ENCODE measurements at regions not wholly inside any gene's neighbourhood (a gene's known extent, or its start where the extent isn't known, plus 50 kb on each side); places are given as distances from the start of the nearest gene placed in this dataset.
A peak's percentile ranks its signal among the peaks of the same experiment; 100 is the strongest.

GRCh38 chr2:8564475-8564874, 117.4 kb upstream of the ID2 start:
- no peak for DNase-seq (ENCODE audit: low read depth in 1 of 2, low spot score in 1 of 2)

DNA sequence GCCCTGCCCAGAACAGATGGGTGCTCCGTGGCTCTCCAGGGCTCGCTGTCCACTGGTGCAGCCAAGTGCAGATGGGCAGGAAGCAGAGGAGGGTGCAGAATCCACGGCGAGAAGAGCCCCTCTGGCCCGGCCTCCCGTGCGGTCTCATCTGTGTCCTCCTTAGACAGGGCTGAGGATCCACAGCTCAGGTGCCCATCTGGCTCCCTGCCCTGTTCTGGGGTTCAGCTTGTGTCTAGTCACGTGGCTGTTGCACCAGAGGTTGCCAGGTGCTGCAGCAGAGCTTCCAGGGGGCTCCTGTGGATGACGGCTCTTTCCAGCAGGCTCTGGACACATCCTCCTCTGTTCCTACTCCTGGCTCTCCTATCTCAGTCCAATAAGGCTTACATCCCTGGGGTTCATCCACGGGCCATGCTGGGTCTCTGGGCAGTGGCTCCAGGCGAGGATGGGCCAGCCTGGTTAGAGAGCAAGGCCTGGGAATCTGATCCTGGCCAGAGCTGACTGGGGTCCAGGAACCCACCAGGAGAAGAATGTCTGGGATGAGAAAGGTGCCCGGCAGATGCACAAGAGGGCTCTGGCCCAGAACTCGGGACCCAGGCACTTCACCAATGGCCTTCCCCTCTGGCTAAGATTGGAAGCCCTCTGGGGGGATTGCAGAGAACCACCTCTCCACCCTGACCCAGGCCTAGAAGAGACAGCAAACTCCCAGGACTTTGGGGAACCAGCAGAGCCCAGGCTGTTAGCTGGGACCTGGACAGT, 116.3 kb upstream of the ID2 start:
- DNase-seq (ENCODE audit: low read depth in 1 of 2, low spot score in 1 of 2) = no peak

DNA sequence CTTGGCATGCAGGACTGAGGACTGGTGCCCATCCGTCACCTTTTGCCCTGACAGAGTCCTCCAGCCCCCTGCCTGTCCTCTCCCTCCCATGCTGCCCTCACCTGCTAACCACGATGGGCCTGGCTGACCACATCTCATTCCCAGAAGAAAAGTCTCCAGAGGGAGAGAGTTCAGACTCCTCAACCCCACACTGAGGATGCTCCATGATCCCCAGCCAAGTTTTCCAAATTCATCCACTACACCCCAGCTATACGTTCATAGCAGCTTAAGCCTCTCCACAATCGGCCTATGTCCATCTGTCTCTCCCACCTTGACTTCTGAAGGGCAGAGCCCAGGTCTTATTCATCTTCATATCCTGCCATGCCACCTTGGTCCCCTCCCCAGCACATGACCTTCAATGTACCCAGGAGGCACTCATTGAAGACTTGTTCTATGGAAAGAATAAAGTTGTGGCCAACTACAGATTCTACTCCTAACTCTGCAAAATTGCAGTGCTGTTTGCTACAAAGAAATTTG, 115.6 kb upstream of the ID2 start:
- DNase-seq (ENCODE audit: low read depth in 1 of 2, low spot score in 1 of 2) = no peak

GRCh38 chr2:8566774-8567468, 114.9 kb upstream of the ID2 start:
- no peak for DNase-seq (ENCODE audit: low read depth in 1 of 2, low spot score in 1 of 2)

GRCh38 chr2:8567469-8568260, 114.2 kb upstream of the ID2 start:
- no peak for DNase-seq (ENCODE audit: low read depth in 1 of 2, low spot score in 1 of 2)

DNA sequence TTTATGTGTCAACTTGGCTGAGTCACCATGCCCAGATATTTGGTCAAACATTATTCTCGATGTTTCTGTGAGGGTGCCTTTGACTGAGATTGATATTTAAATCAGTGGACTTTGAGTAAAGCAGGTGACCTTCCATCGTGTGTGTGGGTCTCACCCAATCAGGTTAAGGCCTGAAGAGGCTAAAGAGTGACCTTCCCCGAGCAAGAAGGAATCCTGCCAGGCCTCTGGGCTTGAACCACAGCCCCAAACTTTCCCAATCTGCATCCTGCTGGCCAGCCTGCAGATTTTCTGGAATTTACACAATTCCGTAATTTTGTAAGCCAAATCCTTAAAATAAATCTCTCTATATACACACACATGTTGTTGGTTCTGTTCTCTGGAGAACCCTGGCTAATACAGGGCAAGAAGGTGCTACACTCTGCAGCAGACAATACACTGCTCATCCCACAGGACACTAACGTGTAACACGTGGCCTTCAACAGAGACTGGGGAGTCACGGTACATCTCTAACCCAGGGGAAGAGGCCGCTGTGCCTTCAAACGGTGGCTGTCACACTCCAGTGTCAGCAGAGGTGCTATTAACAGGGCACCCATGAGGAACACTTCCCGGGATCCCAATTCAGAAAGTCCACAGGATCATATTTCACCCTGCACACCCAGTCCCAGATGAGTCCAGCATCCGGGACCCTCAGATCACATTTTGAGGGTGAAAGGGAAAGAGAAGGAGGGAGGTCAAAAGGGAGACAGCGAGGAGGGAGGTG, 113.1 kb upstream of the ID2 start:
- DNase-seq (ENCODE audit: low read depth in 1 of 2, low spot score in 1 of 2) = no peak

- no peak for DNase-seq (ENCODE audit: low read depth in 1 of 2, low spot score in 1 of 2)
Observed at GRCh38 chr2:8569332-8569930, 112.4 kb upstream of the ID2 start.

DNA sequence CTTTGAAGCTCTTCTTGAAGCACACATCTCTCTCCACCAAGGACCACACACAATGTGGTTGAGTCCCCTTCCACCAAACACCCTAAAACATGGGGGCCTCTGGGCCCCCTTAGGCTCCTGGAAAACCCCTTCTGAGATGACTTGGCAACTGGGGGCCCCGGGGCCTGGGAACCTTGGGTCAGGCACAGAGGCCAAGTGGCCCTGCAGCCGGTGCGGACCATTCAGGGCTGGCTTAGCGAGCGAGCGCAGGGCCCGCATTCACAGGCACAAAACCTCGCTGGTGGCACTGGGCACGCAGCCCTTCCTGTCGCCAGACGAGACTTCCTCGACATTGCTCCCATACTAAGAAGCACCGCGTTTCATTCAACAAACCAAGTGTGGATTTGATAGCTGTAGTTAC, 111.2 kb upstream of the ID2 start:
- no peak for DNase-seq (ENCODE audit: low read depth in 1 of 2, low spot score in 1 of 2)

GRCh38 chr2:8571301-8571791, 110.5 kb upstream of the ID2 start:
- DNase-seq (ENCODE audit: low read depth in 1 of 2, low spot score in 1 of 2) = no peak

DNA sequence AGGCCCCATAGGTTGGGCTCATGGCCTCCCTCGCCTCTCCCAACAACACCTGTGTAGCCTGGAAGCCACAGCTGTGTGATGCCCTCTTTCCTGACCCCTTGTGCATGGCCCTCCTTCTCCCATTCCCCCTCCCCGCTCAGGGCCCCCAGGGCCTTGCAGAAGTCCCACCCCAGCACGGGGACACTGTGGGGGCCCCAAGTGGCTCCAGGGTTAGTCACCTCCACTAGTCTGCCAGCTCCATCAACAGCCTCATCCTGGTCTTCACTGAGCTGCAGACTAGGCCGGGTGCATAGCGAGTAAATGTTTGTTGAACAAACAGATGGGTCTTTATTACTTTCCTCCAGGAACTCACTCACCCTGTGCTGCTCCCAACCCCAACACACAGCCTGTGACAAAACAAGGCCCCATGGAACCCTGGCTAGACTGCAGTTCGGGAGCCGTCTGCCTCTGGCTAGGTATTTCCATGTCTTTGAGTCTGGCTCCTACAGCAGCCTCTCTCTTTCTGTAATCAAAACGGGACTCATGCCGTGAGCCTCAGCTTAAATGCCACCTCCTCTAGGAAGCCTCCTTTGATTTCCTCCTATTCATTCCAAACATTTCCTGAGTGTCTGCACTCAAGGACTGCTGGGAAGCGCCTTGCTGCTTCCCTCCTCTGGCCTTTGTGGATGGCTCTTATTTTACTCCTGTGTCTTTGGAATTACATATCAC, 109.9 kb upstream of the ID2 start:
- no peak for DNase-seq (ENCODE audit: low read depth in 1 of 2, low spot score in 1 of 2)

- DNase-seq (ENCODE audit: low read depth in 1 of 2, low spot score in 1 of 2) = no peak
Observed at GRCh38 chr2:8572712-8573233, 109.1 kb upstream of the ID2 start.

- no peak for DNase-seq (ENCODE audit: low read depth in 1 of 2, low spot score in 1 of 2)
Observed at GRCh38 chr2:8573234-8573941, 108.5 kb upstream of the ID2 start.

- DNase-seq (ENCODE audit: low read depth in 1 of 2, low spot score in 1 of 2) = no peak
Observed at GRCh38 chr2:8573942-8574195, 108.0 kb upstream of the ID2 start.

DNA sequence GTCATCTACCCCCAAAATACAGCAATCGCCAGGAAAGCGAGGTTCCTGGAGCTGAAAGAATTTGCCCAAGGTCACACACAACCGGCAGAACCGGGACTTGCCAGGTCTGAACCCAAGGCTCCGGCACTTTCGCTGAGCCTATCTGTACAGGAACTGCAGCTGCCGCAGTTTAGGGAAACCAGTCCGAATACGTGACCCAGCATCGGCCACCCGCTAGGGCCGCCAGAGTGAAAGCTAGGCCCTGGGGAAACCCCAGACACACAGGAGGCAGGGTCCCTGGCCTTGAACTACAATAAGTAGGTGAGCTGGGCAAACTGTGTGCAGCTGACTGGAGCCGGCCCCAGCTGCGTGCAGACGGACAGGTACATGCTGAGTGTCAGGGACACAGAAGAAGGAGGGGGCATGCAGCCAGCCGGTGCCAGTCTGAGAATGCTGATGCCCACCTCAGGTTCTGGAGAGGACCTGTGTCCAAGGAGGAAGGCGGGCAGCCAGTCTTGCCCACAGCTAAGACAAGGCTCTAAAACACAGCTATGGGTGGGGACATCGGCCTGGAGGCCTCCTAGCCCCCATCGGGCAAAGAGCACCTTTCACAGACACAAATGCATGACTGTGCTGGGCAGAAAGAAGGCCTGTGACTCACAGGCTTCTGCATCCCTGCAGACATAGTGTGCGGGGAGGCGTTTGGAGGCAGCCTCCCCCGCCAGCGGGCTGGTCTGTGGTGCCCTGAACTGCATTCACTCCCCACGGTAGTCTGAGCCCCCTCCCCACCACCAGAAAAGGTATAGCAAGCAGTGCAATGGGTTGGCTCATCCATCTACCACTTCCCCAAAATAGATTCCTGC, 107.4 kb upstream of the ID2 start:
- DNase-seq (ENCODE audit: low read depth in 1 of 2, low spot score in 1 of 2) = no peak

DNA sequence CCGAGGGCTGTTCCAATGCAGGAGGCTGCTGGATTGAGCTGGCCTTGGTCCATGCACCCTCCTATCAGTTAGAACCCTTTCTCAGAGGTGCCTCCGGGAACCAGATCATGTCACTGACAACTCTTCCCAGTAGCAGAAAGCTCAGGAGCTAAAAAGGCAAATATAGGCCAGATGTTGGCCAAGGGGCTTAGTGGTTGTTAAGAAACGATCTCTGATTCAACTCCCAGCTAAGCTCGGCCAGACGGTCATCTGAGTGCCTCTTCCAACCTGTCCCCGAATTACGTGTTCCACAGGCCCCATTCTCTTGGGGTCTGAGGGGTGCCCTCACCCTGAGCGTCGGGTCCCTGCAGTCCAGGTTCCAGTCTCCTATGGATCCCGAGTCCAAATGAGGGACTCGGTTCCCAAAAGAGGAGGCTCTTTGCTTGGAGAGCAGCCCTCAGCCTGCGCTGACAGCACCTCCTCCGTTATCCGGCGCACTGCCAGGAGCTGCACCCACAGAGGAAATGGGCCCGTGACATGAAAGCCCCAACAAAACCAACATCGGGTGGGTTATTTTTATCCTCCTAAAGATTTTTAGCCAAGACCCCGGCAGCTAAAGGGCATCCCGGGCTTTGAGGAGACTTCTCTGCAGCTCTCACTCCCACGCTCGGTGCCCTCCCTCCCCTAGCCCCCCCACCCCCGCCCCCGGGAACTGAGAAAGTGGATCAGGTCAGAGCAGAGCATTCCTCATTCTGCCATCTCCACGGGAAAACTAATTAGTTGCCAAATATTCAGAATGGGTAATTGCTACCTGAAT, 106.6 kb upstream of the ID2 start:
- peak in 1 of 2 donors; percentile 19 for DNase-seq (ENCODE audit: low read depth in 1 of 2, low spot score in 1 of 2)

GRCh38 chr2:8575834-8576423, 105.9 kb upstream of the ID2 start:
- no peak for DNase-seq (ENCODE audit: low read depth in 1 of 2, low spot score in 1 of 2)

DNA sequence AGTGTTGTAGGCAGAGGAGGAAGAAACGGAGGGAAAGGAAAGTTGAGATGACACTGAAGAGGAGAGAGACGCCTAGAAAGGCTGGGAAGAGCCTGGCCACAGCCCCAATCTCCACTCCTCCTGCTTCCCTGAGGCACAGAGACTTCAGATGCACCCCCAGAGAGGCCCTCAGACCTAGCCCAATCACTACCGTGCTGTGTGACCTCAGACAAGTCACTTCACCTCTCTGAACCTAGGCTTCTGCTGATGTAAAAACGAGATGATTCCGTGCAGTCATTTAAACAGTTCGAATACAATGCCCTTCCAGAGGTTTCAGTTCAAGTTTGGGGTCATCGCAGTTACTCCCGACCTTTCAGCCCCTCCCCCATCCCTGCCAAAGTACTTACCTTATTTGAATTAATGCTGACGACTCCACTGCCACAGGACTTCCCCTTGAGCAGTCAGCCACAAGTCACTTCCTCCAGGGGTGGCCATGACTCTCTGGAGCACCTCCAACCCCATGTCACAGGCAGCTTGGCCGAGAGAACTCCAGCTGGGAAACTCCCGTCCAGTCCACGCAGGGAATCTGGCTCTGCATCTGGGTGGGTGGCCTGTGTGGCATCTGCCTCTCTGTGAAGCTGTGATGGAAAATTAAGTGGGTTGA, 105.2 kb upstream of the ID2 start:
- no peak for DNase-seq (ENCODE audit: low read depth in 1 of 2, low spot score in 1 of 2)
